Uterus (tissue), 2 donors: ENCODE measurements at regions not wholly inside any gene's neighbourhood (a gene's known extent, or its start where the extent isn't known, plus 50 kb on each side); places are given as distances from the start of the nearest gene placed in this dataset.

Experiments
- POLR2A ChIP-seq, 2 donors: fragments of 450-650 bp; IDR thresholded peaks; one replicate each; pipeline ENCODE4 v1.6.1; 2016; ENCODE audit warnings: antibody characterized with exemption in 2 of 2, mild to moderate bottlenecking in 1 of 2, moderate library complexity in 1 of 2
- TF ChIP-seq, protein P1 (sequence below), 4 experiments: fragments of 200-600 bp in 2 of 4; fragments of 450-650 bp in 2 of 4; sonication (generic) in 2 of 4; IDR thresholded peaks; one replicate each; pipeline ENCODE4 v1.5.1; 2016 to 2019; ENCODE audit warnings: antibody characterized with exemption in 4 of 4, mild to moderate bottlenecking in 2 of 4, moderate library complexity in 1 of 4

GRCh38 chr9:38137342-38137741, 68.3 kb upstream of the SHB start:
- TF ChIP-seq, protein P1, sequence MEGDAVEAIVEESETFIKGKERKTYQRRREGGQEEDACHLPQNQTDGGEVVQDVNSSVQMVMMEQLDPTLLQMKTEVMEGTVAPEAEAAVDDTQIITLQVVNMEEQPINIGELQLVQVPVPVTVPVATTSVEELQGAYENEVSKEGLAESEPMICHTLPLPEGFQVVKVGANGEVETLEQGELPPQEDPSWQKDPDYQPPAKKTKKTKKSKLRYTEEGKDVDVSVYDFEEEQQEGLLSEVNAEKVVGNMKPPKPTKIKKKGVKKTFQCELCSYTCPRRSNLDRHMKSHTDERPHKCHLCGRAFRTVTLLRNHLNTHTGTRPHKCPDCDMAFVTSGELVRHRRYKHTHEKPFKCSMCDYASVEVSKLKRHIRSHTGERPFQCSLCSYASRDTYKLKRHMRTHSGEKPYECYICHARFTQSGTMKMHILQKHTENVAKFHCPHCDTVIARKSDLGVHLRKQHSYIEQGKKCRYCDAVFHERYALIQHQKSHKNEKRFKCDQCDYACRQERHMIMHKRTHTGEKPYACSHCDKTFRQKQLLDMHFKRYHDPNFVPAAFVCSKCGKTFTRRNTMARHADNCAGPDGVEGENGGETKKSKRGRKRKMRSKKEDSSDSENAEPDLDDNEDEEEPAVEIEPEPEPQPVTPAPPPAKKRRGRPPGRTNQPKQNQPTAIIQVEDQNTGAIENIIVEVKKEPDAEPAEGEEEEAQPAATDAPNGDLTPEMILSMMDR (IDR thresholded peaks at IDR 0.05): no peak
- TF ChIP-seq POLR2A (IDR thresholded peaks at IDR 0.05): no peak
